HG02938 (cell line): ENCODE measurements at regions not wholly inside any gene's neighbourhood (a gene's known extent, or its start where the extent isn't known, plus 50 kb on each side); places are given as distances from the start of the nearest gene placed in this dataset.
"Not testable (repeated sequence)": the region's sequence is repeated elsewhere in the genome, so short reads cannot be mapped to it uniquely, and the experiment has no call there.

Experiments used
- ATAC-seq: cut with Tn5 transposase; IDR thresholded peaks from one replicate; pipeline ENCODE4 v1.9.1; 2021; ENCODE audit warnings: mild to moderate bottlenecking, moderate library complexity; ENCODE audit not compliant: unreplicated experiment

DNA sequence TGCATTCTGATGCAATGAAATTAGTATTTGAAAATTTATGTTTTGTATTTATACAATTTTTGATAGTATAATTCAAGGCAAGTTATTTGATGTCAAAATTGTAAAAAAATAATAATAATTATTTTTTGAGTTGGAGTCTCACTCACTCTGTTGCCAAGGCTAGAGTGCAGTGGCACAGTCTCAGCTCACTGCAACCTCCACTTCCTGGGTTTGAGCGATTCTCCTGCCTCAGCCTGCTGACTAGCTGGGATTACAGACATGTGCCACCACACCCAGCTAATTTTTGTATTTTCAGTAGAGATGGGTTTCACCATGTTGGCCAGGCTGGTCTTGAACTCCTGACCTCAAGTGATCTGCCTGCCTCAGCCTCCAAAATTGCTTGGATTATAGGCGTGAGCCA, 342.4 kb upstream of the ARPP21 start:
- ATAC-seq, result not testable (repeated sequence)

DNA sequence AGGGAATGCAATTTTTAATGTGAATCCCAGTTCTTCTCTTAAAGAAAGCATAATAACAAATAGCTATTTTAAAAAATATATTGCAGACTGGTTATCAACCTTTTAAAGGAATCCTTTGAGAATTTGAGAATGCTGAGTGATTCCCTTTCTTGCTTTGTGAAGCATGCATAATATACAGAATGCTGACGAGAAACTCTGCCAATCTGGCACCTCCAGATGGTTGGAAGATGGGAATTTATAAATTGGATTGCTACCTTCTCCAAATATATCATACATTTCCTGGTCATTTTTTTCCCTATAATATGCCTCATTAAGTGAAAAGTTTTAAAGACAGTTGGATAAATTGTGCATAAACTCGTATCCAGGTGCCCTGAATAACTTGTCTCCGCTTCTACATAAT, 333.9 kb upstream of the ARPP21 start:
- no peak for ATAC-seq

DNA sequence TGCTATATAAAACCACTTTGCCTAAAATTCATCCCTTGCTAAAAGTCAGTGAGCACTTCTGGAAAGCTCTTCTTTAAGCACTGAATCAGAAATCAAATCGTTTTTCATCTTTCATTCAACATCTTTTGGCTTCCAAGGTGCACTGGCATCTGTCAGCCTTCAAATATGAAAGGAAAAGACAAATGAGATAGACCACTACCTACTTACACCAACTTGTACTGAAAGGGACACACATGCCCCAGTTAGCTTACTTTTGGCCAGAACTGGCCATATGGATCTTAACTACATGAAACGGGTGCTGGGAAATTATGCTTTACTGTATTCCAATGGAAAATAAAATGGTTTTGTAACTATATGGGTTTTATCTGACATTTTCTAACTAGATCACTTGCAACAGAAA, 332.0 kb upstream of the ARPP21 start:
- no peak for ATAC-seq

DNA sequence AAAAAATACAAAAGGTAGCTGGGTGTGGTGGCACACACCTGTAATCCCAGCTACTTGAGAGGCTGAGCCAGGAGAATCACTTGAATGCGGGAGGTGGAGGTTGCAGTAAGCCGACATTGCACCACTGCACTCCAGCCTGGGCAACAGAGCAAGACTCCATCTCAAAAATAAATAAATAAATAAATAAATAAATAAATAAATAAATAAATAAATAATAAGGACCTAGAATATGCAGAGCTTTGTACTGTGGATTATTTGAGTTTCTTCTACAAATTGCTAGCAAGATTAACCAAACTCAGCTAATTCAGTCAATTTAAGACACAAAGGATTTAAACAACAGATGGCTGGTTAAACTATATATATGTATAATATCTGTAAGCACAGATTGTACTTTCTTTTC, 322.5 kb upstream of the ARPP21 start:
- ATAC-seq, result not testable (repeated sequence)

DNA sequence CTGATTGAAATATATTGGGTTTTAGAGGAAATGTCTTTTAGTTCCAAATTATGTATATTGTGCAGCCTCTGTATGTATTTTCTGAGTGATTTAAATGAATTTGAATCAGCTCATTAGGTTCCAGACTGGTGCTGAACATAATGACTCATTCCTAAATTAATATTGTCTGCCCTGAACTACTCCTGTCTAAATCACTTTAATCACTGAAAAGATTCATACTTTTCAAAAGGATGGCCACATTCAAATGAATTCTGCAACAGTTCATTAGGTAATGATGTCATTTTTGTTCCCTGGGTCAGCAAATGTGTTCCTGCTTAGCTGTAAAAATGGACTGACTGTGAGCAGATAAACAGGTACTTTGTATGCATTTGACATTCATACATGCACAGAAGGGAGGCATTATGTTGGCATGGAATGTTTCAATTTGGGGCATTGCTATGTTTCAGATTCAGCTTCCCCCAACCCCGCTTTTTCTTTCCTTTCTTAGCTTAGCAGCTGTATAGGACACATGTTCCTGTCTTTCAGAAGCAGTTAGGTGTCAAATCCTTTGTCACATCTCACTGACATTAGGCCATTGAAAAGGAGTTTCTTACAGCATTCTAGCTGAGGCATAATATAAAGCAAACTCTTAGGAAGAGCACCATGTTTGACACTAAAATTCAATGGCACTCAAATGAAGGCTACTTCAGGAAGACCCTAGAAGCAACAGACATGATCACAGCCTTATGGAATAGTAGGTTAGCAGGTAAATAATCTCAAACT, 318.5 kb upstream of the ARPP21 start:
- ATAC-seq, result no peak

DNA sequence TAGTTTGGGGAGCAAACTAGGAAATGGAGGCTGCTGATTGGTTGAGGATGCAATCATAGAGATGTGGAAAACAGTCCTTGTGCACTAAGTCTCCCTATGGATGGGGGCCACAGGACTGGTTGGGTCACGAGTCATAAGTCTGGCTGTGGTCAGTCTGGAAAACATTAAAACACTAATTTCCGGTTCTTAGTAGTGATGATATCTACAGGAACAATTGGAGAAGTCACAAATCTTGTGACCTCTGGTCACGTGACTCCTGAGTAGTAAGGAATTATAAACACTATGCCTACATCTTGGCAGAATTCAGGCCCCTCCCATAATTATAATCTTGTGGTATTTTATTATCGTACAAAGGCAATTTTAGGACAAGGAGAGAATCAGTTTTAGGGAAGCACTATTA, 317.3 kb upstream of the ARPP21 start:
- no peak for ATAC-seq

DNA sequence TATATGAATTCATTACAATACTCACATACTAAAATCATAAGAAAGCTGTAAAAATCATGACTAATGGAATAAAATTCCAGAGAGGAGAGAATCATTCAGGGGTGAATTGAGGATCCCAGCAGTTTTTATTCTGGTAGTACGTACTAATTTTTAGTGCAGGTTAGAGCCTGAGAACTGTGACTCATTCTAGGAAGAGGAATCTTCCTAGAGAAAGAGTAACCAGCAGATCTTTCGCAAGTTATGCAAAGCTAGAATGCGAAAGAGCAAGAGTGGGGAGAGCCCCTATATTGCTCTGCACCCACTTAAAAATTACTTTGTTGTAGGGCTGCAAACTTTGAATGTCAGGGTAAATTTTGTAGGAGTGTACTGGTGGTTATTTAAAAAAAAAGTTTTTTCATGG, 303.6 kb upstream of the ARPP21 start:
- no peak for ATAC-seq

DNA sequence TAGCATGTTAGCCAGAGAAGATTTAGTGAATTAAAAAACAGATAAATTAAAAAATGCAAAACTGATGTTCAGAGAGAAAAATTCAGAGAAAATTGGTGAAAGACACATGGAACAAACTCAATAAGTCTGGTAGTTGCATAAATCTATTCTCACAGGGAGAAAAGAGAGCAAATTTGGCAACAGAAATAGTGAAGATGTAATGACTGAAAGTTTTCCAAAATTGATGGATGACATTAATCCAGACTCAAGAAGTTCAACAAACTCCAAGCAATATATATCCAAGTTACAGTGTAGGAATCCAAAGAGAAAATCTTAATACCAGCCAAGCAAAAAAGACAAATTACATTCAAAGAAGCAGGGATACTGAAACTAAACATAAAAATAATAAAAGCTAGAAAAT, 302.7 kb upstream of the ARPP21 start:
- ATAC-seq, result no peak

DNA sequence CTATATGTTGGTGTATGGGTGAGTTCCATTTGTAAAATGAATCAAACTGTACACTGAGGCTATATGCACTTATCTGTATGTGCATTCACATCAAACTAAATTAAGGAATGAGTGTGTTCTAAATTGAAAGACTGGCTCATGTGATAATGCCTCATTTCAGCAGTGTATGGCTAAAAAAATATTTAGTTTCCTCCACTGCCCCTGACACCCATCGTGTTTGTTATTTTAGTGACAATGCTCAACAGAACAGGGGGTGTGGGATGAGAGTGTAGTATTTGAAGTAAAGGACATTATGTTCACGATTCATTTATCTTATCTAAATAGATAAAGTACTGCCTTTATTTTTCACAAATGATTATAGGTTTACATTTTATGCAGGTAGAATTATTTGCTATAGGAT, 301.1 kb upstream of the ARPP21 start:
- ATAC-seq, result no peak

DNA sequence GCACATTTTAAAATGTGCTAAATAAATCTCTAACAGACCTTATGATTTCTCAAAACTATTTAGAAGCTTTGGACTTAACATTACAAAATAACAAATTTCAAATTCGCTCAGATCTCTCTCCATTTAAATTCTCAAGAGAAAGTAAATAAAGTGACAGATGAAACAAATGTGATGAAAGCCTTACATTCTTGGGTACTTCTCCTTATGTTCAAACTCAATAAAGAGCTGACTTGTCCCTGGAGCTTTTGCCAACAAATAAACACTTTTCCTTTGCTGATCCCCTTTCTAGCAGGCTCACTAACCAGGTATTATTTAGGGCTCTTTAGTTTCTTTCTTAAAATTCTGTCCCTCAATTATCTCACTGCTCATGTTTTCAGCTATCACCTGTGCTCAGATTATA, 259.1 kb upstream of the ARPP21 start:
- ATAC-seq, result no peak

DNA sequence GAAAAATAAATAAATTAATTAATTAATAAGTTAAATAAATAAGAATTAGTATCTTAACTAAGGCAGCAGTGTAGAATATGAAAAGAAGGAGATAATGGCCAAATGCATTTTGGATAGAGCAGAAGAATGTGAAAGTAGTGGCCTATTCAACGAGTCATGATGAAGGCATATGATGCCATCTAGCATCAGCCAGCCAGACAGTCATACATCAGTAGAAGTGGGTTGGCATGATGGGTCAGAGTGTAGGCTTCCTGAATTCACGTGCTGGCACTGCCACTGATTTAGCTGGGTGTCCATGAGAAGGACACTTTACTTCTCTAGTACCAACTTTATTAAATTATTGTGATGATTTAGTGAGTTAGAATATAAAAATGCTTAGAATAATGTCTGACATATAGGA, 256.1 kb upstream of the ARPP21 start:
- ATAC-seq, result no peak

DNA sequence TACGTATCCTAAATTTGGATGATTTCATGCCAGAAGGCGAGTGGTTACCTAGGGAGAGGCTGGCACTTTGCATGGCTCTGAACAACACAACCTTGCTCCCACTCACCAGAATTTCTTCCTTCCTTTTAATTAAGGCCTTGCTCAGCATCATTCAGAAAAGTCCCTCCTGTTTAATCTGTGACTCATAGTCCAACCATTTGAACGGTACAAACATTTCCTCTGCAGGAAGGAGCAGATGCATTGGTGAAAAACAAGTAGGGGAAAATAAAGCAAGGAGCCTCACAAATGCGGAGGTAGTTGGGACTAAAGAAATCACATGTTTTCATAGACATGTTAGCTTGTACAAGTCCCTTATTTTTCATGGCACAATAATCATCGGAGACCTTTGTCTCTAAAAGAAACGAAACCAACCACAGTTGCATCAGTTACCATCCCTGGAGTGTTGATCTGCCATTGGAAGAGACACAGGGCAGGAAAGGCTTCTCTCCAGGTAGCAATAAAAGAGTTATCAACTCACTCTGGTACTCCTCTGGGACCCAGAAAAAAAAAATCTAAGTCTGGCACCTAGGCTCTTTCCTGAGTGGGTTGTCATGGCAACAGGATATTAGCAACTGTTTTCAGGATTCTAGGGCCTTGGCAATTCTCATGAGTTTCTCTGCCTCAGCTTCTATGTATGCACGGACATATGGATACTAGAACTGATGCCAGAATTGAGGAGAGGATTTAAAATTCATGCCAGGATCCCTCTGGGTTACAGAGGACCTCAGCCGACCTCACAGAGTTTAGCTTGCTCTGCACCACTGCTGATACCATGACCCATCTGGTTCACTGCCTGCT, 255.4 kb upstream of the ARPP21 start:
- no peak for ATAC-seq

DNA sequence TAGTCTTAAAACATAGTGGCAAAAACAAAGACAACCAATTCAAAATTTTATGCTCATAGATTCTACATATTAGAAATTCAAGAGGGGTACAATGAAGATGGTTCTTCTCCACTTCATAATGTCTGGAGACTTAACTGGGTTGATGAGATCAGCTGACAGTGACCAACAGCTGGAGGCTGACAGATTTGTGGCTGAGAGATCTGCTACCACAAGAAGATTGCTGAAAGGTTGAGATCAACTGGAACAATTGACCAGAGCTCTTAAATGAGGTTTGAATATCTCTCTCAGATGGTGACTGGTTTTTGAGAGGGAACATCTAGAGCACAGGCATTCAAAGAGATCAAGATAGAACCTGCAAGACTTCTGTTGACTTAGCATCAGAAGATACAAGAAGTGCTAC, 254.1 kb upstream of the ARPP21 start:
- ATAC-seq, result no peak

DNA sequence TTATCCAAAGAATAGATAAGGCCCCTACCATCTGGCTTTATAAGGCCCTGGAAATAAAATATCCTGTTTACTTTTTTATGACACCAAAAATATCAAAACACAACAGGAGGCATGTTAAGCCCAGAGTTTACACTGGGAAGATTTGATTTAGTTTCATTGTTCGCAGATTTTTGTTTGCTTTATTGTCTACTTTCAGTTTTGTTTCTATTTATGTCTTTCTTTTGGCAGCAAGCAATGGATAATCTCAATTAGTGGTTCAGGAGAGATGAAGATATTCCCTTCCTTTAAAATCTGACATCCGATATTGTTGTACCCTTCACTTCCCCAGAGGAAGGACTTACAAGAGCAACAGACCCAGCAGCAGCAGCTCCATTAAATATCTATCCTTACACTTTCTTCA, 249.4 kb upstream of the ARPP21 start:
- no peak for ATAC-seq

DNA sequence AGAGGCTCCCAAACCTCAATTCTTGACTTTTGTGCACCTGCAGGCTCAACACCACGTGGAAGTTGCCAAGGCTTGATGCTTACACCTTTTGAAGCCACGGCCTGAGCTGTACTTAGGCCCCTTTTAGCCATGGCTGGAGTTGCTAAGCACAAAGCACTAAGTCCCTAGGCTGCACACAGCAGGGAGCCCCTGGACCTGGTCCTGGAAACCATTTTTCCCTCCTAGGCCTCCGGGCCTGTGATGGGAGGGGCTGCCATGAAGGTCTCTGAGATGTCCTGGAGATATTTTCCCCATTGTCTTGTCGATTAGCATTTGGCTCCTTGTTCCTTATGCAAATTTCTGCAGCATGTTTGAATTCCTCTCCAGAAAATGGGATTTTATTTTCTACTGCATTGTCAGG, 247.1 kb upstream of the ARPP21 start:
- ATAC-seq, result no peak

DNA sequence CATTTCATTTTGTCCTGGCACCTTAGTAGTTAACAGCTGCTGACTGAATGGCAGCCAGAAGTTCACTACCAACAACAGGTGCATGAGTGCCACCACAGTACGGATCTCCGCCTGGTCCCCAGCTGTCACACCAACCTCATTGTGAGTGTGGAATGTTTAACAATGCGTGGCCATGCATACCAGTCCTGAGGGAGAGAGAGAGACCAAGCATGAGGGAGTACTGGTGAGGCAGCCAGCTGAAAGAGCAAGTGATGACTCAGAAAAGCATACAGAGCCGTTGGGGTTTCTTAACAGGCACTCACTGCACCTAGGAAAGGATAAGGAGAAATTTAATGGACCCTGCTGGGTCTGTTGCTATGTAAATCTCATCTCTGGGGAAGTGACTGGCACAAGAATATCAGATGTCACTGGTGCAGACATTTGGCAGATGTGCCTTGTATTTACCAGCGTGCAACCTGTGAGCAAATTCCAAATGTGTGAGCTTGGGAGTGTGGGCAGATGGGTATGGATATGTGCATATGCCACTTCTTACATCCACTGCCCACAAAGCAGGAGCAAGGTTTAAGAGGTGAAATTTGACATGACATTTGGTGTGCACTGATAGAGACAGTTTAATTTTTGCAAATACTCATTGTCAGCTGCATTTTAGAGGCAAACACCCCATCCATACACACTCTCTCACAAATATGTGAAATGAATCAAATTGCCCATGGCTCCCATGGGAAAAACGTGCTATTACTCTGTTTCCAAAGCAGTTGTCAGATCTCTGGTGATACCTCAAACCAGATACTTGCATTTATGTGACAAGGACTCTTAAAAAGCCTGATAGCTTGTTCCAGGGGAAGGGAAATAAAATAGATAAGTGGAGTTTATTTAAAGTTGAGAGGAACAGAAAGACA, 245.2 kb upstream of the ARPP21 start:
- ATAC-seq, result no peak

DNA sequence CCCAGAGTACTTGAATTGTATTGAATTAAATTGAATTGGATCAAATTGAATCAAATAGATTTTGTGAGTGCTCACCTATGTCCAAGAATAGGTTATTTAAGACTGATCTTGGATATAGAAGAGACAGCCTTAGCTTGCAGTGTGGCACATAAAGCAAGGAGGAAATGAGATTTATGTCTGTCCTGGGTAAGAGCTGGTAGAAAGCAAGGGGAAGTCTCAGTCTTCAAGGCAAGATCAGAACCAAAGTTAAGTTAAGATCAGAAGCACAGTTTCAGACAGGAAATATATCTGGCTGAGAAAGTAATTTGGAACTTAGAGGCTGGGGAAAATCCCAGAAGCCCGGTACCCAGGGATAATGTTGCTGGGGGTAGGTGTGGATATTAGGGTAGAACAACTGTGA, 244.4 kb upstream of the ARPP21 start:
- ATAC-seq, result no peak

DNA sequence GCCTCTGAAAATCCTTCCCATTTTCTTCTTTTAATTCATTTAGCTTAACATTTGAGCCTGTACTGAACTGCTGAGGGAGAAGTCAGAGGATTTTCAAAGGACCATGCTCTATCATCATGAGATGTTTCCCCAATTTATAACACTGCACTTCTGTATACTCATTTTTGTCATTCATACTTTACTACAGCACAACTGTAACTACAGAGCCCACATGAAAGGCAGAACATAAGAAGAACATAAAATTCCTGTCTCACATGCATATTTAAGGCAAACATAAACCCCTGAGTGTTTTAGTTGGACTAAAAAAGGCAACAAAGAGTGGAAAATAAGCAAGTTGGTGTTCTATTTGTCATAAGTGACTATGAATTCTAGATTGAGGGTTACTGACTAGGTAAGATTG, 237.7 kb upstream of the ARPP21 start:
- ATAC-seq, result no peak

DNA sequence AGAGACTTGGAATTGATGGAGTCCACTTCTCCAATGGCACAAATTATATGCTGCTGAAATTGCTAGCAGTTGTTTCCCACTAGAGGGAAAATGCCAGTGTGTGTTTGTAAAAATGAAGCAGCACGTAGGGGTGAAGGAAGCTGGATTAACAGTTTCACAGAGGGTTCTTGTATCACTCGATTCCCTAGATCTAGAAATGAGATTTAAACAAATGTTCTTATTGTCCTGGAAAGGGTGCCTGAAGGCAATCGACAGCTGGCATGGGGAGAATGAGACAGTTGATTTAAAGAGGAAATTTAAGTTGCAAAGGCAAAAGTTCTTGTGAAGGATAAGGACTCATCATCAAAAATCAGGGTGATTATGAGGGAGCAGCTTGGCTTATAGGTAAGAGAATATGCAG, 234.8 kb upstream of the ARPP21 start:
- ATAC-seq, result no peak

DNA sequence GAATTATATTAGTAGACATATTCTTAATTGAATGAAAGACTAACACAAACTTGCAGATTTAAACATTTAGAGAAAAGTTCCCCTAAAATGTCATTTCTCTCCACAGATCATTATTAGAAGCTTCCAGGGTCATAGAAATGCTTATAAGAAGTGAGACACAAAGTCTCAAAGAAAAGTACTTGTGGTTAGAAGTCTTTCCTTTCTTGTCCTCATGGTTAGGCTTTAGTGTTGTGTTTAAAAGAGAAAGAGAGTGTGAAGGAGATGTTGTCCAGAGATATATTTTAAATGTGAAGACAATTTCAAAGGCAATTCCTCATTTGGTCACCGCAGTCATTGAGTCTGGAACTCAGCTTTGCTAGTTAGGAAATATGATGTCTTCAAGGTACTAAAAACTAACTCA, 230.4 kb upstream of the ARPP21 start:
- ATAC-seq, result no peak

DNA sequence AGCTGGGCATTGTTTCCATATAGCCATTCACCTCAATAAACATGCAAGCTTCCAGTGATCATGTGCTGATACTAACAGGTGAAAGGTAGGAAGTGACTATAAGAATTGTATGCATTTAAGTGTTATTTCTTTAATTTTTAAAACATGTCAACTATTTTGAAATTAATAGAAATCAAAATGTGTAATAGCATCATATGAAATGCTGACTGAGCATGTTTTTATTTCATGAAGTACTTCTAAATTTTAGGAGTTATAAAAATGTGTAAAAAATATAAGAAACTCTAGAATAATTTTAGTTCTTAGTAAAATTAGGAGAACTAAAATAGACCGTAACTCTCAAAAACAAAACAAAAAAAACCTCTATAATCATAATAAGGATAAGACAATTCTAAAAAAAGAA, 229.3 kb upstream of the ARPP21 start:
- ATAC-seq, result no peak
